GM23338 (cell line): ENCODE measurements at regions not wholly inside any gene's neighbourhood (a gene's known extent, or its start where the extent isn't known, plus 50 kb on each side); places are given as distances from the start of the nearest gene placed in this dataset.

Experiments
- ATAC-seq: fragments of 200-7000 bp; cut with Tn5 transposase; 3 replicates; pipeline ENCODE4 v1.9.1; 2020
- DNase-seq: peaks from one replicate; pipeline ENCODE4 v3.0.0-alpha.2; 2015; ENCODE audit warnings: low spot score
- H2AFZ ChIP-seq: fragments of 200-600 bp; sonication (generic); 2 replicates; pipeline ENCODE4 v1.8.0; 2016; ENCODE audit warnings: antibody characterized with exemption, mild to moderate bottlenecking, moderate library complexity
- H3F3A ChIP-seq: fragments of 200-600 bp; sonication (generic); replicated peaks from 2 replicates; pipeline ENCODE4 v1.8.0; 2017; ENCODE audit warnings: antibody characterized with exemption, mixed run types, low read depth
- H3K27ac ChIP-seq: fragments of 200-600 bp; sonication (generic); 2 replicates; pipeline ENCODE4 v1.6.1; 2016; ENCODE audit warnings: low read depth
- H3K27me3 ChIP-seq: fragments of 200-600 bp; sonication (generic); 2 replicates; pipeline ENCODE4 v1.8.0; 2016; ENCODE audit warnings: mild to moderate bottlenecking, mixed run types, moderate library complexity; ENCODE audit not compliant: insufficient read depth
- H3K36me3 ChIP-seq: fragments of 200-600 bp; sonication (generic); 2 replicates; pipeline ENCODE4 v1.8.0; 2016; ENCODE audit warnings: mild to moderate bottlenecking; ENCODE audit not compliant: insufficient read depth
- H3K4me1 ChIP-seq: fragments of 200-600 bp; sonication (generic); 2 replicates; pipeline ENCODE4 v1.8.0; 2016; ENCODE audit warnings: mild to moderate bottlenecking, moderate library complexity; ENCODE audit not compliant: insufficient read depth
- H3K4me2 ChIP-seq: fragments of 200-600 bp; sonication (generic); 2 replicates; pipeline ENCODE4 v1.7.1; 2017; ENCODE audit warnings: mixed run types
- H3K4me3 ChIP-seq: fragments of 200-600 bp; sonication (generic); 2 replicates; pipeline ENCODE4 v1.6.1; 2016; ENCODE audit warnings: mixed run types
- H3K79me2 ChIP-seq: fragments of 200-600 bp; sonication (generic); replicated peaks from 2 replicates; pipeline ENCODE4 v1.8.0; 2017; ENCODE audit warnings: mild to moderate bottlenecking; ENCODE audit not compliant: insufficient read depth
- H3K9me2 ChIP-seq: fragments of 200-600 bp; sonication (generic); 2 replicates; pipeline ENCODE4 v1.8.0; 2017; ENCODE audit not compliant: insufficient read depth
- H4K20me1 ChIP-seq: fragments of 200-600 bp; sonication (generic); replicated peaks from 2 replicates; pipeline ENCODE4 v1.8.0; 2017; ENCODE audit warnings: mild to moderate bottlenecking; ENCODE audit not compliant: insufficient read depth
- H3K27ac Mint-ChIP-seq: 2 replicates; pipeline ENCODE4 v1.8.0; 2020; ENCODE audit warnings: inconsistent platforms, mild to moderate bottlenecking, moderate library complexity, mixed read lengths
- H3K27me3 Mint-ChIP-seq: 3 replicates; pipeline ENCODE4 v1.8.0; 2022; ENCODE audit warnings: low read depth, mild to moderate bottlenecking, moderate library complexity, mixed read lengths, inconsistent platforms; ENCODE audit not compliant: insufficient read depth, poor library complexity
- H3K36me3 Mint-ChIP-seq: 3 replicates; pipeline ENCODE4 v1.8.0; 2021; ENCODE audit warnings: low read depth, mild to moderate bottlenecking, inconsistent platforms, moderate library complexity, mixed read lengths
- H3K4me1 Mint-ChIP-seq: 3 replicates; pipeline ENCODE4 v1.8.0; 2020; ENCODE audit warnings: mild to moderate bottlenecking, inconsistent platforms, mixed read lengths
- H3K4me3 Mint-ChIP-seq: 3 replicates; pipeline ENCODE4 v1.8.0; 2021; ENCODE audit warnings: moderate library complexity, mild to moderate bottlenecking, inconsistent platforms, mixed read lengths
- H3K9me3 Mint-ChIP-seq: 3 replicates; pipeline ENCODE4 v1.8.0; 2020; ENCODE audit warnings: moderate library complexity, mild to moderate bottlenecking, inconsistent platforms, mixed read lengths
- CTCF ChIP-seq, 2 experiments: fragments of 200-600 bp in 1 of 2; sonication (generic) in 1 of 2; conservative IDR thresholded peaks; 2 replicates each; pipeline versions ENCODE4 v1.5.1 to v1.6.1; 2016 to 2017; ENCODE audit warnings: antibody characterized with exemption in 2 of 2, low read depth in 2 of 2, mild to moderate bottlenecking in 2 of 2, moderate library complexity in 1 of 2
- ETS1 ChIP-seq: IDR thresholded peaks from 2 replicates; pipeline ENCODE4 v1.6.1; 2016; ENCODE audit warnings: antibody characterized with exemption
- EZH2 ChIP-seq: fragments of 200-600 bp; sonication (generic); IDR thresholded peaks from one replicate; pipeline ENCODE4 v1.8.0; 2017; ENCODE audit warnings: antibody characterized with exemption, mild to moderate bottlenecking, low read depth; ENCODE audit not compliant: unreplicated experiment
- EZH2phosphoT487 ChIP-seq: fragments of 200-600 bp; sonication (generic); IDR thresholded peaks from one replicate; pipeline ENCODE4 v1.8.1; 2018; ENCODE audit warnings: antibody characterized with exemption; ENCODE audit not compliant: unreplicated experiment
- JUNB ChIP-seq: IDR thresholded peaks from one replicate; pipeline ENCODE4 v1.6.1; 2016; ENCODE audit warnings: antibody characterized with exemption; ENCODE audit not compliant: unreplicated experiment
- POLR2AphosphoS5 ChIP-seq: IDR thresholded peaks from 2 replicates; pipeline ENCODE4 v1.6.1; 2016; ENCODE audit warnings: antibody characterized with exemption, low read depth
- REST ChIP-seq: IDR thresholded peaks from one replicate; pipeline ENCODE4 v1.6.1; 2018; ENCODE audit warnings: antibody characterized with exemption; ENCODE audit not compliant: unreplicated experiment
- ZNF114 ChIP-seq: fragments of 250-450 bp; sonication (Bioruptor Pico); IDR thresholded peaks from 2 replicates; pipeline ENCODE4 v1.5.0; 2020; ENCODE audit warnings: mild to moderate bottlenecking, moderate library complexity
- ZNF331 ChIP-seq: fragments of 250-450 bp; sonication (Bioruptor Pico); IDR thresholded peaks from 2 replicates; pipeline ENCODE4 v1.5.0; 2020; ENCODE audit warnings: low read depth, mild to moderate bottlenecking, moderate library complexity
- ZNF462 ChIP-seq: fragments of 250-450 bp; sonication (Bioruptor Pico); IDR thresholded peaks from 2 replicates; pipeline ENCODE4 v1.5.0; 2020; ENCODE audit warnings: mild to moderate bottlenecking, moderate library complexity

- no peaks in the 10 kb centered on the region for H3K4me1 Mint-ChIP-seq
- Histone ChIP-seq H3K79me2 (no peaks in the 10 kb centered on the region), H3K36me3 (no peaks in the 10 kb centered on the region), H3K4me2 (no peak overlapping the region), H4K20me1 (no peaks in the 10 kb centered on the region), H2AFZ (no peak overlapping the region), H3K9me2 (no peaks in the 10 kb centered on the region), H3K27me3 (no peaks in the 10 kb centered on the region), H3K4me1 (no peaks in the 10 kb centered on the region), H3K27ac (no peak overlapping the region), H3F3A (no peaks in the 10 kb centered on the region), H3K4me3 (no peak overlapping the region)
- no peaks in the 10 kb centered on the region for H3K9me3 Mint-ChIP-seq
- DNase-seq, result no peak
- TF ChIP-seq JUNB, result no peak
- no peak for TF ChIP-seq EZH2phosphoT487
- TF ChIP-seq ETS1, result no peak
- TF ChIP-seq REST, result no peak
- TF ChIP-seq ZNF114 (CRISPR knock-in tag), result no peak
- TF ChIP-seq EZH2, result no peak
- no peak for TF ChIP-seq CTCF (conservative IDR thresholded peaks at IDR 0.05; ENCODE audit: low read depth in 2 of 2)
- TF ChIP-seq POLR2AphosphoS5, result no peak
- TF ChIP-seq ZNF462 (CRISPR knock-in tag), result no peak
- TF ChIP-seq ZNF331, result no peak
- no peaks in the 10 kb centered on the region for H3K27me3 Mint-ChIP-seq
- H3K36me3 Mint-ChIP-seq, result no peaks in the 10 kb centered on the region
- H3K27ac Mint-ChIP-seq, result no peak overlapping the region
- no peak overlapping the region for H3K4me3 Mint-ChIP-seq
- ATAC-seq, result no peak
Observed at GRCh38 chr3:22101351-22101750, 350.3 kb upstream of the ZNF385D start.
